ENCODE measurements at regions not wholly inside any gene's neighbourhood (a gene's known extent, or its start where the extent isn't known, plus 50 kb on each side); places are given as distances from the start of the nearest gene placed in this dataset.

DNA sequence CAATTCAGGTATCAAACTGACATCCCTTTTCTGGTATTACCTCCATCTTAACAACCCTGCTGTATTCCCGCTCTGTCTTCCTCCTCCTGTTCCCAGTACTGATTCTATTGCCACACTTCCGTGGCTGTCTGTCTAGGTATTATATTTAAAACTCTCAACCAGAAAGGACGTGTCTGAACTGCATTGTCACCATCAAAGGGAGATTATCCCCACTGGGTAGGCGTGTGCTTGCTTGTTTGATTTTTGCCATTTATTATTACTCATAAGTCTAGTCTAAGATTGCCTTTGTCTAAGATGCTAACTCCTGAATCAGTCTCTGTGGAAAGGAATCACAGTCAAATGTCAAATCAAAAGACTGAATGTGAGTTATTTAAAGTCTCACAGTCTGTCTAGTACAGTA is 650.1 kb downstream of the KCNT2 start:
- TF ChIP-seq, protein P1, sequence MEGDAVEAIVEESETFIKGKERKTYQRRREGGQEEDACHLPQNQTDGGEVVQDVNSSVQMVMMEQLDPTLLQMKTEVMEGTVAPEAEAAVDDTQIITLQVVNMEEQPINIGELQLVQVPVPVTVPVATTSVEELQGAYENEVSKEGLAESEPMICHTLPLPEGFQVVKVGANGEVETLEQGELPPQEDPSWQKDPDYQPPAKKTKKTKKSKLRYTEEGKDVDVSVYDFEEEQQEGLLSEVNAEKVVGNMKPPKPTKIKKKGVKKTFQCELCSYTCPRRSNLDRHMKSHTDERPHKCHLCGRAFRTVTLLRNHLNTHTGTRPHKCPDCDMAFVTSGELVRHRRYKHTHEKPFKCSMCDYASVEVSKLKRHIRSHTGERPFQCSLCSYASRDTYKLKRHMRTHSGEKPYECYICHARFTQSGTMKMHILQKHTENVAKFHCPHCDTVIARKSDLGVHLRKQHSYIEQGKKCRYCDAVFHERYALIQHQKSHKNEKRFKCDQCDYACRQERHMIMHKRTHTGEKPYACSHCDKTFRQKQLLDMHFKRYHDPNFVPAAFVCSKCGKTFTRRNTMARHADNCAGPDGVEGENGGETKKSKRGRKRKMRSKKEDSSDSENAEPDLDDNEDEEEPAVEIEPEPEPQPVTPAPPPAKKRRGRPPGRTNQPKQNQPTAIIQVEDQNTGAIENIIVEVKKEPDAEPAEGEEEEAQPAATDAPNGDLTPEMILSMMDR (IDR thresholded peaks at IDR 0.05) = no peak
- TF ChIP-seq POLR2A (IDR thresholded peaks at IDR 0.05) = no peak
